Prostate gland (tissue), 2 donors: ENCODE measurements at regions not wholly inside any gene's neighbourhood (a gene's known extent, or its start where the extent isn't known, plus 50 kb on each side); places are given as distances from the start of the nearest gene placed in this dataset.

Experiments
- CTCF ChIP-seq, 4 experiments: fragments of 200-600 bp in 2 of 4; fragments of 450-650 bp in 2 of 4; sonication (generic) in 2 of 4; IDR thresholded peaks; 1 replicate in 3 of 4; 2 replicates in 1 of 4; pipeline ENCODE4 v1.5.1; 2016 to 2019; ENCODE audit warnings: antibody characterized with exemption in 4 of 4, mild to moderate bottlenecking in 2 of 4, moderate library complexity in 2 of 4
- POLR2A ChIP-seq: fragments of 450-650 bp; IDR thresholded peaks from one replicate; pipeline ENCODE4 v1.6.1; 2016; ENCODE audit warnings: antibody characterized with exemption, mild to moderate bottlenecking

- no peak for TF ChIP-seq POLR2A
- TF ChIP-seq CTCF (IDR thresholded peaks at IDR 0.05), result no peak
Observed at GRCh38 chr1:208907790-208908189, 663.6 kb upstream of the PLXNA2 start.
